ENCODE measurements at regions not wholly inside any gene's neighbourhood (a gene's known extent, or its start where the extent isn't known, plus 50 kb on each side); places are given as distances from the start of the nearest gene placed in this dataset.

- TF ChIP-seq, protein P1, sequence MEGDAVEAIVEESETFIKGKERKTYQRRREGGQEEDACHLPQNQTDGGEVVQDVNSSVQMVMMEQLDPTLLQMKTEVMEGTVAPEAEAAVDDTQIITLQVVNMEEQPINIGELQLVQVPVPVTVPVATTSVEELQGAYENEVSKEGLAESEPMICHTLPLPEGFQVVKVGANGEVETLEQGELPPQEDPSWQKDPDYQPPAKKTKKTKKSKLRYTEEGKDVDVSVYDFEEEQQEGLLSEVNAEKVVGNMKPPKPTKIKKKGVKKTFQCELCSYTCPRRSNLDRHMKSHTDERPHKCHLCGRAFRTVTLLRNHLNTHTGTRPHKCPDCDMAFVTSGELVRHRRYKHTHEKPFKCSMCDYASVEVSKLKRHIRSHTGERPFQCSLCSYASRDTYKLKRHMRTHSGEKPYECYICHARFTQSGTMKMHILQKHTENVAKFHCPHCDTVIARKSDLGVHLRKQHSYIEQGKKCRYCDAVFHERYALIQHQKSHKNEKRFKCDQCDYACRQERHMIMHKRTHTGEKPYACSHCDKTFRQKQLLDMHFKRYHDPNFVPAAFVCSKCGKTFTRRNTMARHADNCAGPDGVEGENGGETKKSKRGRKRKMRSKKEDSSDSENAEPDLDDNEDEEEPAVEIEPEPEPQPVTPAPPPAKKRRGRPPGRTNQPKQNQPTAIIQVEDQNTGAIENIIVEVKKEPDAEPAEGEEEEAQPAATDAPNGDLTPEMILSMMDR (conservative IDR thresholded peaks at IDR 0.05; ENCODE audit: low read depth, low read length), result no peak
- TF ChIP-seq EZH2 (IDR thresholded peaks at IDR 0.05; ENCODE audit: borderline replicate concordance, low read depth, low read length, poor library complexity, severe bottlenecking), result no peak
Observed at GRCh38 chr20:48373555-48373934, 454.3 kb downstream of the PREX1 start.

Data from A673 (cell line).